HCT116 (cell line): ENCODE measurements at regions not wholly inside any gene's neighbourhood (a gene's known extent, or its start where the extent isn't known, plus 50 kb on each side); places are given as distances from the start of the nearest gene placed in this dataset.

ENCODE experiments used
- ATAC-seq: fragments of 200-7000 bp; cut with Tn5 transposase; 2 replicates; pipeline ENCODE4 v1.9.1; 2020; ENCODE audit warnings: mild to moderate bottlenecking, moderate library complexity
- BruUV-seq: library from RNA; stranded (reverse); fragments of 400-500 nt; replicated peaks from 2 replicates; lab custom pipeline; 2021; lab: Mats Ljungman, UMichigan
- CTCF ChIA-PET: fragments of 300-600 bp; sonication (Branson Sonifier 250); formaldehyde crosslinking; loops from one replicate; lab custom pipeline; 2021; ENCODE audit warnings: antibody characterized with exemption; lab: Charles Lee
- POLR2A ChIA-PET: fragments of 300-600, 350-600 bp; sonication (Branson Sonifier 250); formaldehyde crosslinking; loops from one replicate; lab custom pipeline; 2021; ENCODE audit warnings: antibody characterized with exemption; lab: Charles Lee
- RAD21 ChIA-PET, 2 experiments: fragments of 300-600 bp; sonication (Branson Sonifier 250); formaldehyde crosslinking; loops; one replicate each; lab custom pipeline; 2023; ENCODE audit warnings: low total read pairs in 2 of 2; ENCODE audit not compliant: uncharacterized antibody in 2 of 2, unreplicated experiment in 2 of 2, low non-redundant PET in 1 of 2; lab: Charles Lee
- DNase-seq: peaks from one replicate; pipeline ENCODE4 v3.0.0-alpha.2; 2010; ENCODE audit warnings: low read depth, low spot score
- H2AFZ ChIP-seq: fragments of 200-600 bp; shearing (Covaris generic), sonication (generic); 2 replicates; pipeline ENCODE4 v1.6.1; 2017; ENCODE audit warnings: low read depth, mixed run types, mixed read lengths, antibody characterized with exemption, low read length; ENCODE audit not compliant: poor library complexity, severe bottlenecking
- H3K27ac ChIP-seq: 2 replicates; pipeline ENCODE4 v1.5.1; 2012; ENCODE audit warnings: low read depth, low read length
- H3K27me3 ChIP-seq: fragments of 200-600 bp; sonication (generic); 2 replicates; pipeline ENCODE4 v1.6.1; 2016; ENCODE audit warnings: mixed run types, low read length, mixed read lengths; ENCODE audit not compliant: insufficient read depth
- H3K36me3 ChIP-seq, 2 experiments: fragments of 200-500 bp in 1 of 2; fragments of 200-600 bp in 1 of 2; sonication (Bioruptor generic) in 1 of 2; sonication (generic) in 1 of 2; 2 replicates each; pipeline versions ENCODE4 v1.5.1 to v1.6.1; 2014 to 2016; ENCODE audit warnings: low read length in 2 of 2, inconsistent platforms in 1 of 2, mixed read lengths in 1 of 2, mixed run types in 1 of 2; ENCODE audit not compliant: insufficient read depth in 2 of 2, control insufficient read depth in 1 of 2
- H3K4me1 ChIP-seq, 2 experiments: fragments of 200-600 bp in 1 of 2; sonication (generic) in 1 of 2; 2 replicates each; pipeline versions ENCODE4 v1.5.1 to v1.6.1; 2012 to 2017; ENCODE audit warnings: low read length in 2 of 2, inconsistent platforms in 1 of 2, mild to moderate bottlenecking in 1 of 2, mixed read lengths in 1 of 2, mixed run types in 1 of 2, moderate library complexity in 1 of 2; ENCODE audit not compliant: insufficient read depth in 2 of 2, control insufficient read depth in 1 of 2
- H3K4me2 ChIP-seq: fragments of 200-600 bp; sonication (generic); 2 replicates; pipeline ENCODE4 v1.6.1; 2017; ENCODE audit warnings: mixed run types, low read length, mixed read lengths
- H3K4me3 ChIP-seq, 2 experiments: fragments of 200-600 bp in 1 of 2; sonication (generic) in 1 of 2; replicated peaks in 1 of 2; 2 replicates each; pipeline ENCODE4 v1.5.1; 2011 to 2016; ENCODE audit warnings: low read length in 2 of 2, control low read depth in 1 of 2, low read depth in 1 of 2, mild to moderate bottlenecking in 1 of 2, mixed read lengths in 1 of 2, mixed run types in 1 of 2
- H3K79me2 ChIP-seq: fragments of 200-600 bp; sonication (generic); 2 replicates; pipeline ENCODE4 v1.6.1; 2017; ENCODE audit warnings: mild to moderate bottlenecking, mixed run types, low read length, moderate library complexity, mixed read lengths; ENCODE audit not compliant: insufficient read depth
- H3K9ac ChIP-seq: fragments of 200-600 bp; sonication (generic); 2 replicates; pipeline ENCODE4 v1.6.1; 2016; ENCODE audit warnings: low read length, mixed read lengths
- H3K9me2 ChIP-seq: fragments of 200-600 bp; sonication (generic), shearing (Covaris generic); 2 replicates; pipeline ENCODE4 v1.6.1; 2017; ENCODE audit warnings: mixed run types, mild to moderate bottlenecking, moderate library complexity; ENCODE audit not compliant: insufficient read depth
- H3K9me3 ChIP-seq, 2 experiments: fragments of 200-500 bp in 1 of 2; fragments of 200-600 bp in 1 of 2; sonication (Bioruptor generic) in 1 of 2; sonication (generic) in 1 of 2; 2 replicates each; pipeline ENCODE4 v1.6.1; 2014 to 2017; ENCODE audit warnings: low read length in 2 of 2, mixed read lengths in 2 of 2, inconsistent platforms in 1 of 2, low read depth in 1 of 2, mild to moderate bottlenecking in 1 of 2, mixed run types in 1 of 2, moderate library complexity in 1 of 2; ENCODE audit not compliant: control insufficient read depth in 1 of 2, insufficient read depth in 1 of 2
- H4K20me1 ChIP-seq: fragments of 200-600 bp; sonication (generic), shearing (Covaris generic); 2 replicates; pipeline ENCODE4 v1.6.1; 2017; ENCODE audit warnings: mixed run types, mild to moderate bottlenecking, moderate library complexity; ENCODE audit not compliant: insufficient read depth
- ATF3 ChIP-seq: IDR thresholded peaks from 2 replicates; pipeline ENCODE4 v1.6.1; 2012
- CBX3 ChIP-seq: IDR thresholded peaks from 2 replicates; pipeline ENCODE4 v1.6.1; 2012; ENCODE audit warnings: low read depth
- CEBPB ChIP-seq: IDR thresholded peaks from 2 replicates; pipeline ENCODE4 v1.6.1; 2012; ENCODE audit warnings: low read depth
- CTCF ChIP-seq, 3 experiments: fragments of 200-600 bp in 1 of 3; sonication (generic) in 1 of 3; IDR thresholded peaks in 2 of 3; conservative IDR thresholded peaks in 1 of 3; 2 replicates each; pipeline ENCODE4 v1.5.1; 2012 to 2017; ENCODE audit warnings: low read depth in 2 of 3, low read length in 2 of 3, antibody characterized with exemption in 1 of 3, borderline replicate concordance in 1 of 3, control low read depth in 1 of 3, mild to moderate bottlenecking in 1 of 3, mixed read lengths in 1 of 3, mixed run types in 1 of 3, moderate library complexity in 1 of 3; ENCODE audit not compliant: insufficient read depth in 1 of 3
- EGR1 ChIP-seq: IDR thresholded peaks from 2 replicates; pipeline ENCODE4 v1.6.1; 2012; ENCODE audit warnings: low read depth
- EZH2phosphoT487 ChIP-seq: fragments of 200-600 bp; IDR thresholded peaks from 2 replicates; pipeline ENCODE4 v1.6.1; 2018; ENCODE audit warnings: antibody characterized with exemption, borderline replicate concordance
- FOSL1 ChIP-seq: IDR thresholded peaks from 2 replicates; pipeline ENCODE4 v1.6.1; 2012; ENCODE audit warnings: low read depth
- JUND ChIP-seq: IDR thresholded peaks from 2 replicates; pipeline ENCODE4 v1.6.1; 2012
- MAX ChIP-seq: IDR thresholded peaks from 2 replicates; pipeline ENCODE4 v1.6.1; 2012
- POLR2A ChIP-seq: IDR thresholded peaks from 2 replicates; pipeline ENCODE4 v1.7.0; 2011; ENCODE audit warnings: borderline replicate concordance; ENCODE audit not compliant: insufficient read depth, insufficient read length; ENCODE audit errors: extremely low read depth
- POLR2AphosphoS5 ChIP-seq: IDR thresholded peaks from 2 replicates; pipeline ENCODE4 v1.6.1; 2011; ENCODE audit warnings: mild to moderate bottlenecking, low read depth, low read length, moderate library complexity
- RAD21 ChIP-seq: IDR thresholded peaks from 2 replicates; pipeline ENCODE4 v1.6.1; 2012; ENCODE audit warnings: low read depth, mild to moderate bottlenecking
- SIN3A ChIP-seq: IDR thresholded peaks from 2 replicates; pipeline ENCODE4 v1.6.1; 2012; ENCODE audit warnings: low read depth
- TCF7L2 ChIP-seq: IDR thresholded peaks from 2 replicates; pipeline ENCODE4 v1.7.0; 2011; ENCODE audit warnings: borderline replicate concordance, inconsistent platforms; ENCODE audit not compliant: insufficient read depth, insufficient read length; ENCODE audit errors: extremely low read depth
- YY1 ChIP-seq: IDR thresholded peaks from 2 replicates; pipeline ENCODE4 v1.6.1; 2011; ENCODE audit warnings: low read length, low read depth, moderate library complexity, mild to moderate bottlenecking; ENCODE audit not compliant: insufficient replicate concordance; ENCODE audit errors: extremely low read depth
- ZFX ChIP-seq: fragments of 450-650 bp; IDR thresholded peaks from 2 replicates; pipeline ENCODE4 v1.6.1; 2017
- ZNF274 ChIP-seq: fragments of 200-500 bp; sonication (Bioruptor generic); IDR thresholded peaks from 2 replicates; pipeline ENCODE4 v1.6.1; 2014; ENCODE audit warnings: mild to moderate bottlenecking, low read depth, low read length, inconsistent platforms
- intact Hi-C: fragments of 100-400 bp; cut with micrococcal nuclease; formaldehyde crosslinking; loops from 2 replicates; pipeline ENCODE4 v1.10.0; 2022
- TF ChIP-seq, protein P1 (sequence below): IDR thresholded peaks from 2 replicates; pipeline ENCODE4 v1.6.1; 2012; ENCODE audit warnings: low read depth

DNA sequence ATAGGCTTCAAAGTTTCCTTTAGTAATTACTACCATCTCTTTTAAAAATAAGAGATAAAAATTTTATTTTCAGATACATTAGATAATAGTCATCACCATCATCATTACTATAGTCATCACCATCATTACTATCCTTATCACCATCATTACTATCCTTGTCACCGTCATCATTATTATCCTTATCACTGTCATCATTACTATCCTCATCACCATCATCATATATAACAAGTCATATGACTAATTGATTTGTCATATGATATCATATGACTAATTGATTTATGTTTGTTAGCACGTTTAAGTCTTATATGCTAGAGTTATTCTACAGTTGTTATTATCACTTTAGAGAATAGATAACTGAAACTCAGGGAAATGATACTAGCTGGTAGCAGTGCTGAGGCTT is 382.1 kb upstream of the CDH18 start:
- no peaks in the 10 kb centered on the region for H3K36me3 ChIP-seq
- no peak for DNase-seq
- H2AFZ ChIP-seq, result no peak overlapping the region
- RAD21 ChIA-PET, result no interaction called here
- peaks cover 21 to 29% of the 10 kb centered on the region in 2 experiments; a peak in 2 of 4 replicates for H3K9me3 ChIP-seq
- POLR2A ChIA-PET, result no interaction called here
- no peak overlapping the region for H3K9ac ChIP-seq
- H3K4me2 ChIP-seq, result no peak overlapping the region
- no peak overlapping the region for H3K4me3 ChIP-seq
- H4K20me1 ChIP-seq, result no peaks in the 10 kb centered on the region
- TF ChIP-seq TCF7L2 (no peak), FOSL1 (no peak), EZH2phosphoT487 (no peak), YY1 (no peak), EGR1 (no peak), POLR2A (no peak), CTCF (IDR thresholded peaks at IDR 0.05 in 2 of 3, conservative IDR thresholded peaks at IDR 0.05 in 1 of 3; ENCODE audit: borderline replicate concordance in 1 of 3, insufficient read depth in 1 of 3, low read depth in 2 of 3, low read length in 2 of 3) (no peak), CEBPB (no peak), MAX (no peak), ATF3 (no peak), CBX3 (no peak), ZNF274 (no peak), SIN3A (no peak), JUND (no peak), ZFX (no peak), RAD21 (no peak), POLR2AphosphoS5 (no peak)
- TF ChIP-seq, protein P1, sequence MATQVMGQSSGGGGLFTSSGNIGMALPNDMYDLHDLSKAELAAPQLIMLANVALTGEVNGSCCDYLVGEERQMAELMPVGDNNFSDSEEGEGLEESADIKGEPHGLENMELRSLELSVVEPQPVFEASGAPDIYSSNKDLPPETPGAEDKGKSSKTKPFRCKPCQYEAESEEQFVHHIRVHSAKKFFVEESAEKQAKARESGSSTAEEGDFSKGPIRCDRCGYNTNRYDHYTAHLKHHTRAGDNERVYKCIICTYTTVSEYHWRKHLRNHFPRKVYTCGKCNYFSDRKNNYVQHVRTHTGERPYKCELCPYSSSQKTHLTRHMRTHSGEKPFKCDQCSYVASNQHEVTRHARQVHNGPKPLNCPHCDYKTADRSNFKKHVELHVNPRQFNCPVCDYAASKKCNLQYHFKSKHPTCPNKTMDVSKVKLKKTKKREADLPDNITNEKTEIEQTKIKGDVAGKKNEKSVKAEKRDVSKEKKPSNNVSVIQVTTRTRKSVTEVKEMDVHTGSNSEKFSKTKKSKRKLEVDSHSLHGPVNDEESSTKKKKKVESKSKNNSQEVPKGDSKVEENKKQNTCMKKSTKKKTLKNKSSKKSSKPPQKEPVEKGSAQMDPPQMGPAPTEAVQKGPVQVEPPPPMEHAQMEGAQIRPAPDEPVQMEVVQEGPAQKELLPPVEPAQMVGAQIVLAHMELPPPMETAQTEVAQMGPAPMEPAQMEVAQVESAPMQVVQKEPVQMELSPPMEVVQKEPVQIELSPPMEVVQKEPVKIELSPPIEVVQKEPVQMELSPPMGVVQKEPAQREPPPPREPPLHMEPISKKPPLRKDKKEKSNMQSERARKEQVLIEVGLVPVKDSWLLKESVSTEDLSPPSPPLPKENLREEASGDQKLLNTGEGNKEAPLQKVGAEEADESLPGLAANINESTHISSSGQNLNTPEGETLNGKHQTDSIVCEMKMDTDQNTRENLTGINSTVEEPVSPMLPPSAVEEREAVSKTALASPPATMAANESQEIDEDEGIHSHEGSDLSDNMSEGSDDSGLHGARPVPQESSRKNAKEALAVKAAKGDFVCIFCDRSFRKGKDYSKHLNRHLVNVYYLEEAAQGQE, result no peak
- H3K9me2 ChIP-seq, result no peaks in the 10 kb centered on the region
- no peaks in the 10 kb centered on the region for H3K27me3 ChIP-seq
- no peaks in the 10 kb centered on the region for H3K4me1 ChIP-seq
- H3K27ac ChIP-seq, result no peak overlapping the region
- no peaks in the 10 kb centered on the region for H3K79me2 ChIP-seq
- ATAC-seq, result no peak
- intact Hi-C loops, result no loop called here
- CTCF ChIA-PET, result no interaction called here
- BruUV-seq, result no TSS peak
